NT2/D1 (cell line): ENCODE measurements at regions not wholly inside any gene's neighbourhood (a gene's known extent, or its start where the extent isn't known, plus 50 kb on each side); places are given as distances from the start of the nearest gene placed in this dataset.
"Not testable (repeated sequence)": the region's sequence is repeated elsewhere in the genome, so short reads cannot be mapped to it uniquely, and the experiment has no call there.

Experiments
- DNase-seq: peaks from one replicate; pipeline ENCODE4 v3.0.0-alpha.2; 2011; ENCODE audit warnings: low read depth, low spot score
- H3K27me3 ChIP-seq: 2 replicates; pipeline ENCODE4 v1.6.0; 2011; ENCODE audit warnings: mild to moderate bottlenecking; ENCODE audit not compliant: insufficient read length, insufficient read depth
- H3K36me3 ChIP-seq: 2 replicates; pipeline ENCODE4 v1.6.1; 2011; ENCODE audit warnings: mild to moderate bottlenecking, low read length, mixed read lengths; ENCODE audit not compliant: insufficient read depth, insufficient read length
- H3K4me1 ChIP-seq: 2 replicates; pipeline ENCODE4 v1.5.1; 2011; ENCODE audit not compliant: insufficient read depth, insufficient read length
- H3K4me3 ChIP-seq: 2 replicates; pipeline ENCODE4 v1.5.1; 2011; ENCODE audit warnings: low read depth; ENCODE audit not compliant: insufficient read length
- H3K9ac ChIP-seq: 2 replicates; pipeline ENCODE4 v1.6.0; 2011; ENCODE audit warnings: low read depth; ENCODE audit not compliant: insufficient read length
- H3K9me3 ChIP-seq: 2 replicates; pipeline ENCODE4 v1.5.1; 2011; ENCODE audit warnings: mild to moderate bottlenecking, low read length; ENCODE audit not compliant: insufficient read depth
- SUZ12 ChIP-seq: IDR thresholded peaks from 2 replicates; pipeline ENCODE4 v1.6.1; 2011; ENCODE audit not compliant: insufficient read length, insufficient read depth; ENCODE audit errors: extremely low read depth
- YY1 ChIP-seq: IDR thresholded peaks from 2 replicates; pipeline ENCODE4 v1.6.1; 2011; ENCODE audit not compliant: insufficient read length, insufficient read depth
- ZNF274 ChIP-seq: IDR thresholded peaks from 2 replicates; pipeline ENCODE4 v1.6.1; 2011; ENCODE audit warnings: mild to moderate bottlenecking, low read depth, low read length

GRCh38 chr20:57108742-57109570 is 157.5 kb downstream of the BMP7 start:
- no peak for DNase-seq
- no peak overlapping the region for H3K9ac ChIP-seq
- H3K4me3 ChIP-seq: no peak overlapping the region
- no peaks in the 10 kb centered on the region; the same call in 1 of the 2 replicates for H3K9me3 ChIP-seq
- no peak for TF ChIP-seq YY1
- TF ChIP-seq SUZ12: no peak
- TF ChIP-seq ZNF274: no peak
- H3K36me3 ChIP-seq: no peaks in the 10 kb centered on the region
- H3K4me1 ChIP-seq: peaks cover 4% of the 10 kb centered on the region
- no peaks in the 10 kb centered on the region for H3K27me3 ChIP-seq

GRCh38 chr20:57109571-57109953 is 156.9 kb downstream of the BMP7 start:
- H3K27me3 ChIP-seq: no peaks in the 10 kb centered on the region
- H3K4me3 ChIP-seq: no peak overlapping the region
- TF ChIP-seq SUZ12 (no peak), ZNF274 (no peak), YY1 (no peak)
- H3K36me3 ChIP-seq: no peaks in the 10 kb centered on the region
- DNase-seq: no peak
- H3K4me1 ChIP-seq: peaks cover 4% of the 10 kb centered on the region
- H3K9ac ChIP-seq: no peak overlapping the region
- peaks cover 2% of the 10 kb centered on the region; the same call in 1 of the 2 replicates for H3K9me3 ChIP-seq

GRCh38 chr20:57110121-57111027 is 156.1 kb downstream of the BMP7 start:
- not testable (repeated sequence) for H3K27me3 ChIP-seq, H3K4me3 ChIP-seq, H3K36me3 ChIP-seq, H3K9ac ChIP-seq, H3K4me1 ChIP-seq, DNase-seq
- H3K9me3 ChIP-seq: peaks cover 10% of the 10 kb centered on the region; the same call in 1 of the 2 replicates

- no peak overlapping the region for H3K4me3 ChIP-seq
- no peaks in the 10 kb centered on the region for H3K27me3 ChIP-seq
- no peaks in the 10 kb centered on the region for H3K36me3 ChIP-seq
- no peak for DNase-seq
- H3K4me1 ChIP-seq: peaks cover 4% of the 10 kb centered on the region
- H3K9ac ChIP-seq: no peak overlapping the region
- H3K9me3 ChIP-seq: peaks cover 16% of the 10 kb centered on the region; the same call in 1 of the 2 replicates
- TF ChIP-seq SUZ12 (no peak), YY1 (no peak), ZNF274 (no peak)
Observed at GRCh38 chr20:57111028-57111373, 155.4 kb downstream of the BMP7 start.

GRCh38 chr20:57112448-57112847 is 154.0 kb downstream of the BMP7 start:
- Histone ChIP-seq H3K9me3 (peaks cover 19% of the 10 kb centered on the region; the same call in 1 of the 2 replicates), H3K36me3 (no peaks in the 10 kb centered on the region), H3K4me3 (no peak overlapping the region), H3K27me3 (no peaks in the 10 kb centered on the region), H3K4me1 (peaks cover 4% of the 10 kb centered on the region), H3K9ac (no peak overlapping the region)
- TF ChIP-seq SUZ12 (no peak), YY1 (no peak), ZNF274 (no peak)
- no peak for DNase-seq

- Histone ChIP-seq H3K27me3 (no peaks in the 10 kb centered on the region), H3K9me3 (peaks cover 19% of the 10 kb centered on the region; the same call in 1 of the 2 replicates), H3K36me3 (no peaks in the 10 kb centered on the region), H3K9ac (no peak overlapping the region), H3K4me3 (no peak overlapping the region), H3K4me1 (peaks cover 4% of the 10 kb centered on the region)
- no peak for TF ChIP-seq YY1
- no peak for TF ChIP-seq SUZ12
- no peak for TF ChIP-seq ZNF274
- DNase-seq: no peak
Observed at GRCh38 chr20:57114290-57115005, 152.0 kb downstream of the BMP7 start.
